H1 (cell line): ENCODE measurements at regions not wholly inside any gene's neighbourhood (a gene's known extent, or its start where the extent isn't known, plus 50 kb on each side); places are given as distances from the start of the nearest gene placed in this dataset.

Experiments
- CTCF ChIA-PET: fragments of 300-600 bp; sonication (Branson Sonifier 250); formaldehyde crosslinking; loops from one replicate; lab custom pipeline; 2021; ENCODE audit not compliant: partially characterized antibody; lab: Charles Lee
- POLR2A ChIA-PET: fragments of 300-600 bp; sonication (Branson Sonifier 250); formaldehyde crosslinking; loops from one replicate; lab custom pipeline; 2021; ENCODE audit warnings: inconsistent platforms; ENCODE audit not compliant: partially characterized antibody; lab: Charles Lee
- DNase-seq, 2 experiments: peaks; one replicate each; pipeline versions ENCODE4 v3.0.0 to v3.0.0-alpha.2; 2010 to 2022; ENCODE audit warnings: low spot score in 2 of 2, low read depth in 1 of 2, mixed read lengths in 1 of 2
- FAIRE-seq: peaks from 2 replicates; lab custom pipeline; 2011; peaks lifted over from hg19 to GRCh38; lab: Jason Lieb, UNC
- H2AFZ ChIP-seq: 2 replicates; pipeline ENCODE4 v1.8.1; 2012; ENCODE audit warnings: low read length, inconsistent platforms
- H2AK5ac ChIP-seq: 2 replicates; pipeline ENCODE4 v1.6.1; 2013; ENCODE audit warnings: low read depth, low read length
- H2BK120ac ChIP-seq: replicated peaks from 2 replicates; pipeline ENCODE3; 2013; ENCODE audit warnings: low read depth, low read length, inconsistent platforms
- H2BK12ac ChIP-seq: 2 replicates; pipeline ENCODE4 v1.6.1; 2013; ENCODE audit warnings: low read depth, low read length
- H2BK15ac ChIP-seq: 2 replicates; pipeline ENCODE4 v1.6.1; 2013; ENCODE audit warnings: low read length
- H2BK20ac ChIP-seq: 2 replicates; pipeline ENCODE4 v1.6.1; 2013; ENCODE audit warnings: low read length
- H2BK5ac ChIP-seq: 2 replicates; pipeline ENCODE4 v1.6.1; 2013; ENCODE audit warnings: low read depth, low read length
- H3K14ac ChIP-seq: 2 replicates; pipeline ENCODE4 v1.6.1; 2013; ENCODE audit warnings: inconsistent platforms; ENCODE audit not compliant: insufficient read length
- H3K18ac ChIP-seq: 2 replicates; pipeline ENCODE4 v1.6.1; 2013; ENCODE audit warnings: low read length; ENCODE audit errors: extremely low read depth
- H3K23ac ChIP-seq: 2 replicates; pipeline ENCODE4 v1.6.1; 2013; ENCODE audit warnings: inconsistent platforms; ENCODE audit not compliant: insufficient read length
- H3K23me2 ChIP-seq: 2 replicates; pipeline ENCODE4 v1.6.1; 2013; ENCODE audit warnings: low read depth, low read length
- H3K27ac ChIP-seq: 2 replicates; pipeline ENCODE4 v1.6.1; 2011; ENCODE audit warnings: low read depth, low read length, inconsistent platforms
- H3K27me3 ChIP-seq, 4 experiments: replicated peaks in 1 of 4; 1 replicate in 1 of 4; 2 replicates in 3 of 4; pipeline versions ENCODE4 v1.6.1 to v1.8.1; 2011 to 2013; ENCODE audit warnings: low read length in 3 of 4, mild to moderate bottlenecking in 3 of 4, inconsistent platforms in 2 of 4, mixed read lengths in 2 of 4, moderate library complexity in 1 of 4; ENCODE audit not compliant: control insufficient read depth in 3 of 4, insufficient read depth in 3 of 4; ENCODE audit errors: extremely low read depth in 1 of 4
- H3K36me3 ChIP-seq, 4 experiments: 2 replicates each; pipeline versions ENCODE4 v1.6.1 to v1.8.1; 2011 to 2013; ENCODE audit warnings: mild to moderate bottlenecking in 4 of 4, low read length in 3 of 4, moderate library complexity in 2 of 4, control low read depth in 1 of 4, inconsistent platforms in 1 of 4; ENCODE audit not compliant: insufficient read depth in 4 of 4, control insufficient read depth in 2 of 4
- H3K4ac ChIP-seq: replicated peaks from 2 replicates; pipeline ENCODE3; 2013; ENCODE audit warnings: low read length, low read depth, mixed read lengths, inconsistent platforms; ENCODE audit not compliant: insufficient read length
- H3K4me1 ChIP-seq, 4 experiments: replicated peaks in 1 of 4; 1 replicate in 1 of 4; 2 replicates in 3 of 4; pipeline versions ENCODE4 v1.6.1 to v1.8.1; 2011 to 2013; ENCODE audit warnings: low read length in 3 of 4, inconsistent platforms in 2 of 4, mixed read lengths in 1 of 4; ENCODE audit not compliant: insufficient read depth in 4 of 4, control insufficient read depth in 3 of 4
- H3K4me2 ChIP-seq, 2 experiments: 2 replicates each; pipeline versions ENCODE4 v1.6.1 to v1.8.1; 2011 to 2013; ENCODE audit warnings: low read depth in 2 of 2, low read length in 2 of 2, control low read depth in 1 of 2, inconsistent platforms in 1 of 2, mild to moderate bottlenecking in 1 of 2; ENCODE audit not compliant: insufficient read depth in 1 of 2
- H3K4me3 ChIP-seq, 4 experiments: fragments of 200-600, 300-600 bp in 1 of 4; sonication (generic), shearing (Covaris generic), sonication (Bioruptor Twin) in 1 of 4; 2 replicates each; pipeline versions ENCODE4 v1.5.1 to v1.8.1; 2011 to 2016; ENCODE audit warnings: low read length in 4 of 4, low read depth in 3 of 4, control low read depth in 2 of 4, inconsistent platforms in 2 of 4, mild to moderate bottlenecking in 2 of 4, mixed read lengths in 1 of 4, moderate library complexity in 1 of 4; ENCODE audit not compliant: insufficient read depth in 2 of 4; ENCODE audit errors: extremely low read depth in 1 of 4
- H3K56ac ChIP-seq: replicated peaks from 2 replicates; pipeline ENCODE3; 2013; ENCODE audit warnings: low read depth, mild to moderate bottlenecking, mixed read lengths, low read length, inconsistent platforms; ENCODE audit not compliant: insufficient read length
- H3K79me1 ChIP-seq: 2 replicates; pipeline ENCODE4 v1.6.1; 2013; ENCODE audit warnings: low read depth, low read length, control low read depth
- H3K79me2 ChIP-seq, 2 experiments: 2 replicates each; pipeline versions ENCODE4 v1.6.1 to v1.8.1; 2012 to 2013; ENCODE audit warnings: low read length in 2 of 2, mild to moderate bottlenecking in 2 of 2, inconsistent platforms in 1 of 2; ENCODE audit not compliant: insufficient read depth in 2 of 2, control insufficient read depth in 1 of 2
- H3K9ac ChIP-seq, 4 experiments: replicated peaks in 1 of 4; 1 replicate in 1 of 4; 2 replicates in 3 of 4; pipeline versions ENCODE4 v1.6.1 to v1.8.1; 2011 to 2013; ENCODE audit warnings: low read depth in 3 of 4, low read length in 3 of 4, control low read depth in 2 of 4, mild to moderate bottlenecking in 2 of 4, moderate library complexity in 2 of 4, inconsistent platforms in 1 of 4; ENCODE audit errors: extremely low read depth in 1 of 4
- H3K9me3 ChIP-seq, 2 experiments: 2 replicates each; pipeline versions ENCODE4 v1.6.1 to v1.8.1; 2012 to 2013; ENCODE audit warnings: mild to moderate bottlenecking in 2 of 2, moderate library complexity in 2 of 2, control low read depth in 1 of 2, inconsistent platforms in 1 of 2, low read depth in 1 of 2, low read length in 1 of 2, mixed read lengths in 1 of 2; ENCODE audit not compliant: insufficient read depth in 2 of 2
- H4K20me1 ChIP-seq, 2 experiments: replicated peaks in 1 of 2; 2 replicates each; pipeline versions ENCODE3 to v1.8.1; 2011 to 2013; ENCODE audit warnings: inconsistent platforms in 2 of 2, low read length in 2 of 2, mild to moderate bottlenecking in 1 of 2; ENCODE audit not compliant: insufficient read depth in 2 of 2, control insufficient read depth in 1 of 2
- H4K5ac ChIP-seq: 2 replicates; pipeline ENCODE4 v1.6.1; 2013; ENCODE audit warnings: low read length, low read depth, mixed read lengths, inconsistent platforms; ENCODE audit not compliant: insufficient read length
- H4K8ac ChIP-seq: 2 replicates; pipeline ENCODE4 v1.8.0; 2013; ENCODE audit warnings: mild to moderate bottlenecking, moderate library complexity, low read length, inconsistent platforms; ENCODE audit not compliant: insufficient read depth; ENCODE audit errors: extremely low read depth
- H4K91ac ChIP-seq: replicated peaks from 2 replicates; pipeline ENCODE3; 2013; ENCODE audit warnings: low read length, mixed read lengths, inconsistent platforms; ENCODE audit not compliant: insufficient read length
- BCL11A ChIP-seq, 2 experiments: IDR thresholded peaks; one replicate each; pipeline ENCODE4 v1.6.1; 2011; ENCODE audit warnings: low read depth in 2 of 2, low read length in 2 of 2, mild to moderate bottlenecking in 2 of 2
- CREB1 ChIP-seq: IDR thresholded peaks from 2 replicates; pipeline ENCODE4 v1.6.1; 2012; ENCODE audit warnings: inconsistent platforms
- CTBP2 ChIP-seq: IDR thresholded peaks from 2 replicates; pipeline ENCODE4 v1.7.0; 2011; ENCODE audit warnings: borderline replicate concordance, mild to moderate bottlenecking, moderate library complexity, mixed read lengths, low read length; ENCODE audit not compliant: insufficient read depth, insufficient read length
- EGR1 ChIP-seq: IDR thresholded peaks from 2 replicates; pipeline ENCODE4 v1.6.1; 2011; ENCODE audit warnings: low read depth, low read length, borderline replicate concordance
- MAFK ChIP-seq: IDR thresholded peaks from 2 replicates; pipeline ENCODE4 v1.6.1; 2012; ENCODE audit warnings: low read depth, mild to moderate bottlenecking, improper control_type of control experiment, low read length
- NANOG ChIP-seq: IDR thresholded peaks from 2 replicates; pipeline ENCODE4 v1.6.1; 2011; ENCODE audit warnings: low read length, low read depth, mild to moderate bottlenecking, inconsistent platforms; ENCODE audit not compliant: insufficient read depth, poor library complexity, severe bottlenecking
- NRF1 ChIP-seq: IDR thresholded peaks from 2 replicates; pipeline ENCODE4 v1.6.1; 2011; ENCODE audit warnings: mild to moderate bottlenecking, low read depth, low read length, improper control_type of control experiment
- POU5F1 ChIP-seq: IDR thresholded peaks from 2 replicates; pipeline ENCODE4 v1.6.1; 2011; ENCODE audit warnings: low read depth, mild to moderate bottlenecking, low read length, moderate library complexity
- RBBP5 ChIP-seq: IDR thresholded peaks from 2 replicates; pipeline ENCODE4 v1.7.1; 2012; ENCODE audit warnings: low read depth, mild to moderate bottlenecking, inconsistent platforms, low read length, moderate library complexity, borderline replicate concordance
- SAP30 ChIP-seq: fragments of 300-600 bp; sonication (generic); IDR thresholded peaks from 2 replicates; pipeline ENCODE4 v1.7.1; 2012; ENCODE audit warnings: low read length, moderate library complexity, mild to moderate bottlenecking, inconsistent platforms; ENCODE audit not compliant: insufficient read depth, insufficient replicate concordance
- ZNF274 ChIP-seq: IDR thresholded peaks from 2 replicates; pipeline ENCODE4 v1.7.0; 2012; ENCODE audit warnings: low read length, borderline replicate concordance; ENCODE audit errors: extremely low read depth
- WGBS, 2 experiments: shearing (Covaris generic) in 1 of 2; methylation state at CpG; one replicate each; pipeline versions ENCODE4 v1.1.6 to v1.1.7; 2013 to 2015; ENCODE audit warnings: low lambda C conversion rate in 2 of 2, mixed read lengths in 2 of 2, inconsistent platforms in 1 of 2, low coverage in 1 of 2, missing lambda C conversion rate in 1 of 2; ENCODE audit not compliant: insufficient replicate concordance in 2 of 2, insufficient coverage in 1 of 2, insufficient read length in 1 of 2; ENCODE audit errors: extremely low coverage in 1 of 2, missing lambda C conversion rate in 1 of 2; 5-methylcytosine and 5-hydroxymethylcytosine counted together
- TF ChIP-seq, protein P1 (sequence below), 3 experiments: IDR thresholded peaks; 1 replicate in 2 of 3; 2 replicates in 1 of 3; pipeline versions ENCODE4 v1.5.1 to v1.6.1; 2011; ENCODE audit warnings: low read length in 3 of 3, mild to moderate bottlenecking in 3 of 3, inconsistent platforms in 2 of 3, low read depth in 1 of 3, moderate library complexity in 1 of 3; ENCODE audit not compliant: insufficient read depth in 1 of 3; ENCODE audit errors: control extremely low read depth in 1 of 3

DNA sequence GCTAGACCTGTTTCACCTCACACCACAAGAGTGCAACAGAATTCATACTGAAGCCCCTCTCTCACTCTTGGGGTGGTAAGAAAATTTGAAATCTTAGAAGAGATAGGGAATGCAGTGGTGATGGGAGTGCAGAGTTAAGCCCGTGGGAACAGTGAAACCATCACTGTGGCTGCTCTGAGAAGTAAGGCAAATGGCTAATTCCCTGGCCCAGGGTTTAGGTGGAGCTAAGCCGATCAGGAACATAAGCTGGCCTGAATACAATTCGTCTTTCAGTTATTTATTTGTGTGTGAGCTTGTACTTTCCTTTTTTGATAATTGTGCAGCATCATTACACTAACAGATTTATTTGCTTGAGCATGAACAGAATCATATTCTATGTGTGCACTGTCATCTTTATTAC is 1070.6 kb downstream of the STPG2 start:
- Histone ChIP-seq H3K23me2 (no peaks in the 10 kb centered on the region), H3K56ac (no peak overlapping the region), H3K79me1 (no peaks in the 10 kb centered on the region), H3K4me1 (no peaks in the 10 kb centered on the region; a peak in 1 of 7 replicates), H3K4ac (no peak overlapping the region), H2BK12ac (no peak overlapping the region), H2BK120ac (no peak overlapping the region), H3K79me2 (no peaks in the 10 kb centered on the region), H2BK5ac (no peak overlapping the region), H3K9ac (no peak overlapping the region), H2BK15ac (no peak overlapping the region), H3K23ac (no peak overlapping the region), H4K8ac (no peak overlapping the region), H3K27me3 (no peaks in the 10 kb centered on the region), H3K4me3 (no peak overlapping the region), H3K14ac (no peak overlapping the region), H3K4me2 (no peak overlapping the region), H3K9me3 (no peaks in the 10 kb centered on the region), H2BK20ac (no peak overlapping the region), H4K91ac (no peak overlapping the region), H3K18ac (no peak overlapping the region), H4K5ac (no peak overlapping the region), H3K36me3 (no peaks in the 10 kb centered on the region), H3K27ac (no peak overlapping the region), H2AFZ (no peak overlapping the region), H4K20me1 (no peaks in the 10 kb centered on the region), H2AK5ac (no peak overlapping the region)
- DNase-seq: no peak
- WGBS, 2 experiments: 95% methylated on average over 3 of the region's 3 CpGs; no CpG with 5 or more reads in 1 of the 2 experiments
- POLR2A ChIA-PET: no interaction called here
- FAIRE-seq: no peak
- CTCF ChIA-PET: interaction anchor here (0.6 kb wide), 1 partner anchor 185 kb away, joined by 4 read pairs; no protein-coding TSS in a partner anchor
- no peak for TF ChIP-seq POU5F1
- no peak for TF ChIP-seq BCL11A (IDR thresholded peaks at IDR 0.05; ENCODE audit: low read depth in 2 of 2, low read length in 2 of 2)
- no peak for TF ChIP-seq NANOG
- TF ChIP-seq SAP30: no peak
- TF ChIP-seq EGR1: no peak
- no peak for TF ChIP-seq CTBP2
- TF ChIP-seq RBBP5: no peak
- no peak for TF ChIP-seq CREB1
- no peak for TF ChIP-seq NRF1
- TF ChIP-seq MAFK: no peak
- no peak for TF ChIP-seq ZNF274
- TF ChIP-seq, protein P1, sequence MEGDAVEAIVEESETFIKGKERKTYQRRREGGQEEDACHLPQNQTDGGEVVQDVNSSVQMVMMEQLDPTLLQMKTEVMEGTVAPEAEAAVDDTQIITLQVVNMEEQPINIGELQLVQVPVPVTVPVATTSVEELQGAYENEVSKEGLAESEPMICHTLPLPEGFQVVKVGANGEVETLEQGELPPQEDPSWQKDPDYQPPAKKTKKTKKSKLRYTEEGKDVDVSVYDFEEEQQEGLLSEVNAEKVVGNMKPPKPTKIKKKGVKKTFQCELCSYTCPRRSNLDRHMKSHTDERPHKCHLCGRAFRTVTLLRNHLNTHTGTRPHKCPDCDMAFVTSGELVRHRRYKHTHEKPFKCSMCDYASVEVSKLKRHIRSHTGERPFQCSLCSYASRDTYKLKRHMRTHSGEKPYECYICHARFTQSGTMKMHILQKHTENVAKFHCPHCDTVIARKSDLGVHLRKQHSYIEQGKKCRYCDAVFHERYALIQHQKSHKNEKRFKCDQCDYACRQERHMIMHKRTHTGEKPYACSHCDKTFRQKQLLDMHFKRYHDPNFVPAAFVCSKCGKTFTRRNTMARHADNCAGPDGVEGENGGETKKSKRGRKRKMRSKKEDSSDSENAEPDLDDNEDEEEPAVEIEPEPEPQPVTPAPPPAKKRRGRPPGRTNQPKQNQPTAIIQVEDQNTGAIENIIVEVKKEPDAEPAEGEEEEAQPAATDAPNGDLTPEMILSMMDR (IDR thresholded peaks at IDR 0.05; ENCODE audit: control extremely low read depth in 1 of 3, insufficient read depth in 1 of 3, low read depth in 1 of 3, low read length in 3 of 3): no peak
